Erythroblast (primary cell): ENCODE measurements at regions not wholly inside any gene's neighbourhood (a gene's known extent, or its start where the extent isn't known, plus 50 kb on each side); places are given as distances from the start of the nearest gene placed in this dataset.

ENCODE experiments used
- GATA1 ChIP-seq: IDR thresholded peaks from 2 replicates; pipeline ENCODE4 v1.6.1; 2011; ENCODE audit warnings: low read depth, mild to moderate bottlenecking, control low read depth, low read length, moderate library complexity
- POLR2A ChIP-seq: IDR thresholded peaks from 2 replicates; pipeline ENCODE4 v1.6.1; 2011; ENCODE audit warnings: mild to moderate bottlenecking, low read length

DNA sequence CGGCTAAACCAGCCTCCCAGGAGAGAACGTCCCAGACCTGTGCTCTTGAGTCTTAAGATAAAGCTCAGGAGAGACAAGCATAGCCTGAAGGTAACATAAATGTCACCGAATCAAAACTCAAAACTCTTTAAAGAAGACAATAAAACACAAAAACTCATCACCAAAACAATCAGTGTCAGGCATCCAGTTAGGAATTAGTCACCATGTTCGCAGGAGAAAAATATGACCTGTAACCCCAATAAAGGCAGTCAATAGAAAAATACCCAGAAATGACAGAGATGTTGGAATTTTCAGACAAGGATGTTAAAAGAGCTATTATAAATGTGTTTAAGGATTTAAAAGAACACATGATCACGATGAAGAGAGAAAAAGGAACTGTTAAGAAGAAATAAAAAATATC is 352.4 kb downstream of the BRD1 start:
- TF ChIP-seq POLR2A (no peak), GATA1 (no peak)
